ENCODE measurements at regions not wholly inside any gene's neighbourhood (a gene's known extent, or its start where the extent isn't known, plus 50 kb on each side); places are given as distances from the start of the nearest gene placed in this dataset.

DNA sequence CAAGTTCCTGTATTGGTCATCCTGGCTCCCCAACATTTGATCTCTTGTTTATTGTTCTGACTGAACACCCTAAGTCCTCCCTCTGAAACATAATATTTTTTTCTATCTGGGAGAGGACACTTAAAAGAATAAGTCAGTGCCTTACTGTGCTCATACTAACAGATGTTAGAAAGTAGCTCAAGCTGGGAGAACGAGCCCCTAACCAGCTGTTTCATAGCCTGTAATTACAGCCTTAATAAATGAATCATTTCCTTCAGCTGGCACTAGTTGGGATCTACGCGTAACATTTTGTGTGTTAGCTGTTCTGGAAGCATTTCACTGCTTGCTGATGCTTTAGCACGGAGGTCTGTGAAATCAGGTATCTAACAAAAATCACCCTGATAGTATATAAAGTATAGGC, 345.9 kb upstream of the RIOK2 start:
- Mint-ChIP-seq H3K4me3 (ENCODE audit: low read depth, unreplicated experiment) (no peak overlapping the region), H3K4me1 (ENCODE audit: low read depth, unreplicated experiment) (peaks cover 14% of the 10 kb centered on the region), H3K36me3 (ENCODE audit: insufficient read depth, unreplicated experiment) (no peaks in the 10 kb centered on the region), H3K27ac (ENCODE audit: unreplicated experiment) (no peak overlapping the region), H3K27me3 (ENCODE audit: unreplicated experiment) (no peaks in the 10 kb centered on the region), H3K9me3 (ENCODE audit: low read depth, unreplicated experiment) (no peaks in the 10 kb centered on the region)
- no peak for DNase-seq
- TF ChIP-seq, protein P1, sequence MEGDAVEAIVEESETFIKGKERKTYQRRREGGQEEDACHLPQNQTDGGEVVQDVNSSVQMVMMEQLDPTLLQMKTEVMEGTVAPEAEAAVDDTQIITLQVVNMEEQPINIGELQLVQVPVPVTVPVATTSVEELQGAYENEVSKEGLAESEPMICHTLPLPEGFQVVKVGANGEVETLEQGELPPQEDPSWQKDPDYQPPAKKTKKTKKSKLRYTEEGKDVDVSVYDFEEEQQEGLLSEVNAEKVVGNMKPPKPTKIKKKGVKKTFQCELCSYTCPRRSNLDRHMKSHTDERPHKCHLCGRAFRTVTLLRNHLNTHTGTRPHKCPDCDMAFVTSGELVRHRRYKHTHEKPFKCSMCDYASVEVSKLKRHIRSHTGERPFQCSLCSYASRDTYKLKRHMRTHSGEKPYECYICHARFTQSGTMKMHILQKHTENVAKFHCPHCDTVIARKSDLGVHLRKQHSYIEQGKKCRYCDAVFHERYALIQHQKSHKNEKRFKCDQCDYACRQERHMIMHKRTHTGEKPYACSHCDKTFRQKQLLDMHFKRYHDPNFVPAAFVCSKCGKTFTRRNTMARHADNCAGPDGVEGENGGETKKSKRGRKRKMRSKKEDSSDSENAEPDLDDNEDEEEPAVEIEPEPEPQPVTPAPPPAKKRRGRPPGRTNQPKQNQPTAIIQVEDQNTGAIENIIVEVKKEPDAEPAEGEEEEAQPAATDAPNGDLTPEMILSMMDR (IDR thresholded peaks at IDR 0.05; ENCODE audit: unreplicated experiment): no peak
- intact Hi-C loops (cut with micrococcal nuclease; ENCODE audit: unreplicated experiment): no loop called here
- CTCF ChIA-PET: no interaction called here
- no TSS peak for BruUV-seq (replicated peaks)

DNA sequence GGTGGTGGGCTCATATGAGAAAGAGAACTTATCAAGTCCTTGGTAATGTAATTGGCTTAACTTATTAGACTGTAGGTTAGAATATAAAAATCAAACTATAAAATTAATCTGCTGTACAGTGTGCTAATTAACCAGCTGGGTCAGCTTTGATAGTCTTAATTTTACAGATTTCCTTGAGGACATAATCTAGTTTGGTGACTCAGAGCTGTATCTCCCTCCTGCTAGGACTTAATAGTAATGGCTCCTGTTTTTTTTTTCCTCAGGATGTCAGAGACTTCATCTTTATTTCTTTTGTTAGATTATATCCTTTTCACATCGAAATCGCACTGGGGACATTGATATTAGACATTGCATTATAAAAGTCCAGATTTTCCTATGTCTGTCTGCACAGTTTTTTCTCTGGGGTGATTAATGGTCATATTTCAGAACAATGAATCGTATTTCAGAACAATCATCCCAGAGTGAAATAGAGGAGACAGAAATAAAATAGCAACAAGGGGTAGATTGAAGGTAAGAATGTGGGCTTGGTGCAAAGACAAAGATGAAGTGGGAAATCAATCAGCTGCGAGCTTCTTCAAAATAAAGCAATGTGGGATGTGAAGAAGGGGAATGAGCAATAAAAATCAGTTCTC, 346.4 kb upstream of the RIOK2 start:
- no peak overlapping the region for H3K27ac Mint-ChIP-seq (ENCODE audit: unreplicated experiment)
- no peaks in the 10 kb centered on the region for H3K36me3 Mint-ChIP-seq (ENCODE audit: insufficient read depth, unreplicated experiment)
- H3K4me3 Mint-ChIP-seq (ENCODE audit: low read depth, unreplicated experiment): no peak overlapping the region
- H3K9me3 Mint-ChIP-seq (ENCODE audit: low read depth, unreplicated experiment): no peaks in the 10 kb centered on the region
- TF ChIP-seq, protein P1 (IDR thresholded peaks at IDR 0.05; ENCODE audit: unreplicated experiment): no peak
- intact Hi-C loops (cut with micrococcal nuclease; ENCODE audit: unreplicated experiment): no loop called here
- CTCF ChIA-PET: no interaction called here
- no peak for DNase-seq
- peaks cover 20% of the 10 kb centered on the region for H3K4me1 Mint-ChIP-seq (ENCODE audit: low read depth, unreplicated experiment)
- no peaks in the 10 kb centered on the region for H3K27me3 Mint-ChIP-seq (ENCODE audit: unreplicated experiment)
- no TSS peak for BruUV-seq (replicated peaks)

DNA sequence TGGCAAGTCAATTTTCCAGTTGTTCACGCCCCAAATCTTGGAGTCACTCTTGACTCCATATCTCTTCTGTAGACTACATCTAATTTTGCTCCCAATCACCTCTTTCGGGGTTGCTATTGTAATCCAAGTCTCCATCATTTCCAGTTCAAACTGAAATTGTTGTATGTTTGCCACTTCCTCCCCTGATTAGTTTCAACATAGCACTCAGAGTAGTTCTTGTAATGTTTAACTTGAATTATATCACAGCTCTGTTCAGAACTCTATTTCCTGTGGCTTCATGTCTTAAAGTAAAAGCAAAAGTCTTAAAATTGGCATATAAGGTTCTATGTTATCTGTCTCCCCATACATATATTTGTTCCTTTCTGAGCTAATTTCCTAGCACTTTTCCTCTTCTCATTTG, 348.5 kb upstream of the RIOK2 start:
- Mint-ChIP-seq H3K27ac (ENCODE audit: unreplicated experiment) (no peak overlapping the region), H3K36me3 (ENCODE audit: insufficient read depth, unreplicated experiment) (no peaks in the 10 kb centered on the region), H3K9me3 (ENCODE audit: low read depth, unreplicated experiment) (no peaks in the 10 kb centered on the region), H3K27me3 (ENCODE audit: unreplicated experiment) (no peaks in the 10 kb centered on the region), H3K4me3 (ENCODE audit: low read depth, unreplicated experiment) (no peak overlapping the region), H3K4me1 (ENCODE audit: low read depth, unreplicated experiment) (peaks cover 23% of the 10 kb centered on the region)
- no peak for DNase-seq
- BruUV-seq (replicated peaks): no TSS peak
- CTCF ChIA-PET: no interaction called here
- intact Hi-C loops (cut with micrococcal nuclease; ENCODE audit: unreplicated experiment): loop anchor here (5.0 kb wide), 3 partner anchors 234 to 1241 kb away; partner anchors contain the start of genes RGMB and RIOK2
- TF ChIP-seq, protein P1 (IDR thresholded peaks at IDR 0.05; ENCODE audit: unreplicated experiment): no peak

DNA sequence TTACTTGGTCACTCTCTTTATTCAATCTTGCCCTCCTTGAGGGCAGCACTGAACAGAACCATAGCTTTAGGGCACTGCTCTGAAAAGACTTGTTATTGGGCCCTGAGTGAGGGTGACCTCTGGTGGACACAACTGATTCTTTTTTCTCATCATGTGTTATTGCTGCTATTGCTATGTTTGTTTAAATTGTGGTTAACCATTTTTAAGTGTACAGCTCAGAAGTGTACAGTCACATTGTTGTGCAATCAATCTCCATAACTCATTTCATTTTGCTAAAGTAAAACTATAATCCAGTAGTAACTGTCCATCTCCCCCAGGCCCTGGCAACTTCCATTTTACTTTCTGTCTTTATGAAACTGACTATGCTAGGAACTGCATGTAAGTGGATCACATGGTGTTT, 351.1 kb upstream of the RIOK2 start:
- Mint-ChIP-seq H3K4me3 (ENCODE audit: low read depth, unreplicated experiment) (no peak overlapping the region), H3K36me3 (ENCODE audit: insufficient read depth, unreplicated experiment) (no peaks in the 10 kb centered on the region), H3K9me3 (ENCODE audit: low read depth, unreplicated experiment) (peaks cover 2% of the 10 kb centered on the region), H3K4me1 (ENCODE audit: low read depth, unreplicated experiment) (peaks cover 23% of the 10 kb centered on the region), H3K27me3 (ENCODE audit: unreplicated experiment) (no peaks in the 10 kb centered on the region), H3K27ac (ENCODE audit: unreplicated experiment) (no peak overlapping the region)
- TF ChIP-seq, protein P1 (IDR thresholded peaks at IDR 0.05; ENCODE audit: unreplicated experiment): peak; percentile 56
- peak; percentile 60 for DNase-seq
- CTCF ChIA-PET: interaction anchor here (0.6 to 2.2 kb wide), 10 partner anchors 11 to 1571 kb away, joined by 3 to 33 read pairs (median 6); no protein-coding TSS in a partner anchor
- no TSS peak for BruUV-seq (replicated peaks)
- intact Hi-C loops (cut with micrococcal nuclease; ENCODE audit: unreplicated experiment): loop anchor here (1.0 to 5.0 kb wide), 4 partner anchors 237 to 1238 kb away; partner anchors contain the start of genes RGMB and RIOK2
